Choroid plexus epithelial cell (primary cell): ENCODE measurements at regions not wholly inside any gene's neighbourhood (a gene's known extent, or its start where the extent isn't known, plus 50 kb on each side); places are given as distances from the start of the nearest gene placed in this dataset.

ENCODE experiments used
- DNase-seq: peaks from one replicate; pipeline ENCODE4 v3.0.0-alpha.2; 2010; ENCODE audit warnings: low read depth
- H3K4me3 ChIP-seq: 2 replicates; pipeline ENCODE4 v1.5.1; 2011; ENCODE audit warnings: low read depth, mild to moderate bottlenecking, control low read depth, low read length, moderate library complexity
- CTCF ChIP-seq: conservative IDR thresholded peaks from 2 replicates; pipeline ENCODE4 v1.5.1; 2011; ENCODE audit warnings: low read depth, mild to moderate bottlenecking, control low read depth, inconsistent platforms, low read length, moderate library complexity

- no peak overlapping the region for H3K4me3 ChIP-seq
- peak; percentile 79 for TF ChIP-seq CTCF
- peak; percentile 61 for DNase-seq
Measured at GRCh38 chr16:51971184-51971583, 575.8 kb downstream of the TOX3 start.

DNA sequence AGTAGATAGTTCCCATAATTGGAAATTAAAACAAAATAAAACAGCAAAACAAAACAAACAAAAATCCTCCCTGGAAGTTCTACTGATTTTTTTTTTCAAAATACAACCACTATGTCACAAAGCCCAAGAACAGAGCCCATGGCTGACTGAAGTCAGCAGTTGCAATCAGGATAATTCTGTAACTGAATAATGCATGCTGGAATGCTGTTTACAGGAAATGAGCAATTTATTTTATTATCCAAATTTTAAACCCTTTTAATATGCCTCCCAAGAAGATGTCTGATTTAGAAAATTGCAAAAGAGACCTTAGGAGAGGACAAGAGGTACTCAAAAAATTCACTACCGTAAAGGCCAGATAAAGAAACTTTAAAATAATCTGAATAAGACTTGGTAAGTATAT, 578.2 kb downstream of the TOX3 start:
- TF ChIP-seq CTCF, result no peak
- no peak for DNase-seq
- no peak overlapping the region for H3K4me3 ChIP-seq

DNA sequence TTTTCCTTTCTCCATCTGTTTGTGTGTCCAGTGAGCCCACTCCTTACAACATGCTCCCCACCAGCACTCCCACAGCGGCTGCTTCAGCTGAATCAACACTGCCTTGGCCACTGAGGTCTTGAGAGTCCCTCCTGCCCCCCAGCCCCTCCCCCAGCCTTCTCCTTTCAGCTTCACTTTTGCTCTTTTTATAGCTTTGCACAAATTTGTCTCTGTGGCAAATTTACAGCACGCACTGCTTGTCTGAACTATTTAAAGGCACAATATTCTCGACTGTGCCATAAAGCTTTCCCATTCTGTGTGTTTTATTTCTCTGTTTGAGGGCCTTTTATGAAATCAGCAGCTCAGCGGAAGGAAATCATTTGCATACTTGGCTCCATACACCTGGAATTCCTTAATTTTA, 579.3 kb downstream of the TOX3 start:
- DNase-seq, result no peak
- H3K4me3 ChIP-seq, result no peak overlapping the region
- TF ChIP-seq CTCF, result no peak

GRCh38 chr16:51960931-51961330, 586.0 kb downstream of the TOX3 start:
- H3K4me3 ChIP-seq, result no peak overlapping the region
- TF ChIP-seq CTCF, result no peak
- no peak for DNase-seq

DNA sequence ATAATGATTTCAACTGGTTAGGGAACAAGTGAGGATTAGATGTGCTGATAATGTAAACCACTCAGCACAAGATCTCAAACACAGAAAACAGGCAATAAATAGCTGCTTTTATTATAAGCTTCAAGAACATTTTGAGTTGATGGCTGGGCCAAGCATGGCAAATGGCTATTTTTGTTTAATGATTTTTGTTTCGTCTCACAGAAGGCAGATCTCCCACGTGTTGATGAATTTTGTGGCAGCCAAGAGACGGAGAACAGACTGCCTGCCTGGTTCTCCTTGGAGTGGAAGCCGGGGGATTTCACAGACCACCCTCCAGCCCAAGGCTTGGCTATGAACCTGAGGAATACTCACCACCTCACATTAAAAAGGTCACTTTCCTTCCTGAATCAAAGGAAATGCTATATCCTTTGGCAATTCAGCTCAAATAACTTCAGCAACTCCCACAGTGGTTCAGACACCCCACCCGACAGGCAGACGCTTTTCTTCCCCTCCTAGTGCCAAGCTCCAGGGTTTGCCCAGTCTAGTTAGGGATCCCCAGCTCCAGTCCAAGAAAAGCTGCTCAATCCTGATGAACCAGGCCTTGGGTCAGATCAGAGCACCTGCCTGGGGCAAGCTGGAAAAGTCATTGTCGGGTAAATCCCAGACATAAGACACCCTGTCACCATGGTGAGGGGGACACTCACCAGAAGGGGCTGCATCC, 593.5 kb downstream of the TOX3 start:
- no peak overlapping the region for H3K4me3 ChIP-seq
- no peak for DNase-seq
- TF ChIP-seq CTCF, result no peak

DNA sequence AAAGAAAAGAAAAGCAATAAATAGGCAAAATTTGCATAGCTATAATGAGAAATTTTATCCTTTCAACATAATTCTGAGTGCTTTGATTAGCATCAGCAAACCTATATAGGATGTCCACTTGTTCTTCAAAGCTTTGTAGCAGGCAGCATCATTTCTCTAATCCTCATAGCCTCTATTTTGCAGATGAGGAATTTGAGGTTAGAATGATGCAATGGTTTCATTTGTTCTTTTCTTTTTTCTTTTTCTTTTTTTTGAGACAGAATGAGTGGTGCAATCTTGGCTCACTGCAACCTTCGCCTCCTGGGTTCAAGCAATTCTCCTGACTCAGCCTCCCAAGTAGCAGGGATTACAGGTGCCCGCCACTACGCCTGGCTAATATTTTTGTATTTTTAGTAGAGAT, 594.4 kb downstream of the TOX3 start:
- TF ChIP-seq CTCF, result no peak
- peak; percentile 14 for DNase-seq
- H3K4me3 ChIP-seq, result no peak overlapping the region

DNA sequence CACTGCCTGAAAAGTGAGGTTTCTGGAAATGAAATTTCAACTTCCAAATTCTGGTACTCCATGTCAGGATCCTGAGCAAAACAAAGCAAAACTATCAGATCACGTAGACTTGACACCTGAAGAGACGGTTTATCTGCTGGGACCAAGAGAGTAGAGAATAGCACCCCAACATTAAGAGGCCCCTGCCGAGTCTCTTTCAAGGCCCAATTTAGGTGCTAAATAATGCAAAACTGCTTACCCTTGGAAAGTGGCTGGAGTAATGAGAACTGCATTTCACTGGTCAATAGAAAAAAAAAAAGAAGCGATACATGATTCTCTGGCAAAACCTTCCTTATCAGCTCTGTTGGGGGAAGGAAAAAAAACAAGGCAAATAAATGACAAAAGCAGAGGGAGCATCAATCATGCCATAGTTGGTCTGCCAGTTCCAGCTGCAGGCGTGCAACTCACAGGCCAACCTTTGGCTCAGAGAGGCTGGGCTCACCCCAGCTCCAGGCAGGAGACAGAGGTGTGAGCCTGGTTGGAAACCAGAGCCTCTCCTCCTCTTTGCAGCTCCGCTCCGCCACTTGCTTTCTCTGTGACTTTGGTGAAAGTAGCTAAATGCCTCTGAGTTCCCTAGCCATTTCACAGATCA, 595.2 kb downstream of the TOX3 start:
- DNase-seq, result no peak
- H3K4me3 ChIP-seq, result no peak overlapping the region
- TF ChIP-seq CTCF, result no peak
